ENCODE measurements at regions not wholly inside any gene's neighbourhood (a gene's known extent, or its start where the extent isn't known, plus 50 kb on each side); places are given as distances from the start of the nearest gene placed in this dataset.

- peak; percentile 49 for DNase-seq
Measured at GRCh38 chr18:45526114-45526841, 89.0 kb upstream of the SLC14A2 start.

DNA sequence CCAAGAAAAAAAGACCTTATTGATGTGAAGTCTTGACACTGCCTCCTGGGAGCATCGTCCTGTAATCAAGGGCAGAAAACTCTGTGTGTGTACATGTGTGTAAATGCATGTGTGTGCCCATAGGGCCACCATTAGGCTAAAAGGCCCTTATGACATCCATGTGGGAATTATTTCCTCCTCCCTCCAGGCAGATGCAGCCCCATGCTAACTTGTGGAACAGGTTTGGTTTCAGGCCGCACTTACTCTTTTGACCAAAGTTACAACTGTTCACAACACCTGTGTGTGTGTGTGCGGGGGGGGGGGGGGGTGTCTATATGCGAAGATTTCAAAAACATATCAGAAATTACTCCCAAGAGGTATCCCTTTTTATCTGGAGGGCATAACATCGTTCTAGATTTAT is 87.4 kb upstream of the SLC14A2 start:
- no peak for DNase-seq

DNA sequence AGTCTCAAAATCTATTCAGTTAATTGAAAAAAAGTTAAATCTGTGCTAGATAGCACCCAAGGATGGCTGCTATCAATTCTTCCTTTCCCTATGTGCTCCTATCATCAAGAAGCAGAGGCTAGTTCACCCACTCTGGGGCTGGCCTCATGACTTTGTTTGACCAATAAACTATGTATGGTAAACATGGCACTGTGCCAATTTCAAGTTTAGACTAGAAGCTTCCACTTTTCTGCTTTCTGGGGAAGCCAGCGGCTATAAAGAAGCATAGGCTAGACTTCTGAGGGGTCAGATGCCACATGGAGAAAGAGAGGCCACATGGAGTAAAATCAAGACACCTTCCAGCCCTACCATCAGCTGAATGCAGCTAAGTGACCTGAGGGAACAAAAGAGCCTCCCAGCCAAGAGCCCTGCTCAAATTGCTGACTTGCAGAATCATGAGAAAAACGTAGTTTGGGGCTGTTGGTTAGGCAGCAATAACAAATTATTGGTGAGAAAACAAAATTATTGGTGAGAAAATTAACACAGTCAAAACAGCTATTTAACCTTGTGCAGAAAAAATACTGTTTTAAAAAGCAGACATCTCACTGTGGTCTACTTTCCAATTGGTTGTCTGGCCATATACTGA is 86.5 kb upstream of the SLC14A2 start:
- DNase-seq, result no peak

DNA sequence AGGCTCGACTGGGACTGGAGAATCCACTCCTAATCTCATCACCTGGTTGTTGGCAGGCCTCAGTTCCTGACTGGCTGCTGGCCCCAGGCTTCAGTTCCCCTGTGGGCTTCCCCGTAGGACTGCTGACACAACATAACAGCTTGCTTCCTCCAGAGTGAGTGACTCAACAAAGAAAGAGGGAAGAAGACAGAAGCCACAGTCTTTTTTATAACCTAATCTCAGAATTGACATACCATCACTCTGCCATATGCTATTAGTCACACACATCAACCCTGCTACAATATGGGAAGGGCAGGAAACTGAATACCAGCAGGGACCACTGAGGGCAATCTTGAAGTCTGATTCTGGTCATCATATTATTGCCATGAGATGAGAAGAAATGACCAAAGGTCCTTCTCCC is 76.8 kb upstream of the SLC14A2 start:
- DNase-seq, result no peak

- DNase-seq, result no peak
Measured at GRCh38 chr18:45539491-45539891, 75.8 kb upstream of the SLC14A2 start.

DNA sequence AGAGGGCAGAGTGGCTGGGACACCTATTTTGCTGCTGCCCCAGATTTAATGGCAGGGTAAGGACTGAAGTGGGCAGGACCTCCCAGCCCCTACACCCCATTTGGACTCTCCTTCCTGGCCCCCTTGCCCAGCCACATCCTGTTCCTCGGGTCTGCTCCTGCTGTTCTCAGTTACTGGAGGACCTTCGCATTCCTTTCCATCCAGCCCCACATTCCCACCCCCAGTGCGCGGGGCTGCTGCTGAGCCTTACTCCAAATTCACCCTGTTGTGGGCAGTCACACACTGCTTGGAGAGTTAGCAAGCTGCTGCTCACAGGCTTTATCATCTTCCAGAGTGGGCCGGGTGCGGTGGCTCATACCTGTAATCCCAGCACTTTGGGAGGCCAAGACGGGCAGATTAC is 75.2 kb upstream of the SLC14A2 start:
- DNase-seq, result no peak

- DNase-seq, result no peak
Measured at GRCh38 chr18:45541421-45541820, 73.9 kb upstream of the SLC14A2 start.

DNA sequence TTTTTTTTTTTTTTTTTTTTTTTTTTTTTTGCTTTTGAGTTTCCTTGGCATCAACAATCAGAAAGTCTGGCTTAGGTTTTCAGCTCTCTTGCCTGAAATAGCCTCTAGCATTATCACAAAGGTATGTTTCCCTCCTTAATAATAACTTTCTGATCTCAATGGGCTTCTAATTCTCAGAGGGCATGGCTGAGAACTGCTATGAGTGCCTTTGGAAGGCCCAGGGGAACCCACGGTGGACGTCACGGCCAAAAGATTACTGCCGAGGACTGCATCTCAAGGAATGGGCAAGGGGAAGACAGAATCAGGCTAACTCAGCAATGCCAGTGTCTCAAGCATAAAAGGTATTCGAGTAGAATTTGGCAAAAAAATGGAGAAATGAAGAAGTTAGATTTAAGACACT is 73.2 kb upstream of the SLC14A2 start:
- DNase-seq, result no peak

GRCh38 chr18:45547910-45548309 is 67.4 kb upstream of the SLC14A2 start:
- DNase-seq, result no peak

DNA sequence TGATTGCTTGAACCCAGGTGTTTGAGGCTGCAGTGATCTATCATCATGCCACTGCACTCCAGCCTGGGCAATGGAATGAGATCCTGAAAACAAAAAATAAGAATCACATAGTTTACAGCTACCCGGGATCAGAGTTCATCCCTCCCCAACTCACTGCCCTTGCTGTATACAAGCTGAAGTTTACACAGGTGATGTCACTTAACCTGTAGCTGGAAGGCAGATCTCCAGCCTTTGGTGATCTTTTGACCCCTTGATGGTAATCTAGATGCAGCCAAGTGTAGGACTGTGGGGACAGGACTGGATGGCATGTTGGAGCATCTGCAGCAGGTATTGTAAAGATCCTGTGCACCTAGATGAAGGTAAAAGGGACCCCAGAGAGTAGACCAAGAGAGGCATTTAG is 66.7 kb upstream of the SLC14A2 start:
- DNase-seq, result no peak

- no peak for DNase-seq
Measured at GRCh38 chr18:45549290-45549689, 66.0 kb upstream of the SLC14A2 start.

DNA sequence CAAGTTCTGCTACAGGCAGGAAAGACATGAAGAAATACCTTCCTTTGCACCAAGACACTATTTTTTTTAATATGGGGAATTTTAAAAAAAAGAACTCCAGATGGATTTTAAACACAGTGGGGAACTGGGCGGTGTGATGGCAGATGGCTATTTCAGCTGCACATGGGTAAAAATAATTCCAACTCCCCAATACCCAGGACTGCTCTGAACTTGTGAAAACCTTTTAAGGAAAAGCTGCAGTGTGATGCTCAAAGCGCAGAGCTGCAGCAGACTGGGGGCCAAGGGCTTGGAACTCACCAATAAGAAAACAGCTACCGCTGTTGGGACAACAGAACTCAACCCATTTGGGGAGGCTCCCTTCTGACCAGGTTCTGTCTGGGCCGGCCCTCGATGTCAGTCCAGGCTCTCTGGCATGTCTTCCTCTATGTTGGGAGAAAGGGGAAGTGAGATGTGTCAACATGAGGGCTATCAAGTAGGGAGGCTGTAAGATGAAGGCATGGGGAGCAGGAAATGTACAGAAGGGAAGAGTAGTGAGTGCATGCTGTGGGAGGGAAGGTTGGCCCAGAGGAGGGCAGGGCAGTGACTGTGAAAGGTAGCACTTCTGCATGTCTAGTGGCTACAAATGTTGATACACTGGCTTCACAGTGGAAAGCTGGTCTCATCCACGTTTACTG is 64.0 kb upstream of the SLC14A2 start:
- no peak for DNase-seq

- no peak for DNase-seq
Measured at GRCh38 chr18:45553723-45554388, 61.4 kb upstream of the SLC14A2 start.

DNA sequence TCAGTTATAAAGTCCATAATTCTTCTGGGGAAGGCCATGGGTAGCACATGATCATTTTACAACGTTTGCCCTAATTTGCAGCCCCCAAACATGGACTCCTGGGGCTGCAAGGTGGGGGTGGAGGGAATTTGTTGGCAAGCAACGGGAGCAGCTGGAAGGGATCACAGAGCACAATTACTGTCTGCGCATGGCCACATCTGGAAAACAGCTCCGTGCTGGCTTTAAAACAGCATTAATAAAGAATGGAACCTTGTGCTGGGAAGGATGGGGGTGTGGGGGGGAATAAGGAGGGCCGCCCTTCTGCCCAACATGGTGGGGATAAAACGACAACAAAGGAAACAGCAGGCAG is 60.9 kb upstream of the SLC14A2 start:
- DNase-seq, result peak; percentile 84

GRCh38 chr18:45556222-45556621 is 59.1 kb upstream of the SLC14A2 start:
- no peak for DNase-seq

GRCh38 chr18:45557287-45557686 is 58.0 kb upstream of the SLC14A2 start:
- no peak for DNase-seq

DNA sequence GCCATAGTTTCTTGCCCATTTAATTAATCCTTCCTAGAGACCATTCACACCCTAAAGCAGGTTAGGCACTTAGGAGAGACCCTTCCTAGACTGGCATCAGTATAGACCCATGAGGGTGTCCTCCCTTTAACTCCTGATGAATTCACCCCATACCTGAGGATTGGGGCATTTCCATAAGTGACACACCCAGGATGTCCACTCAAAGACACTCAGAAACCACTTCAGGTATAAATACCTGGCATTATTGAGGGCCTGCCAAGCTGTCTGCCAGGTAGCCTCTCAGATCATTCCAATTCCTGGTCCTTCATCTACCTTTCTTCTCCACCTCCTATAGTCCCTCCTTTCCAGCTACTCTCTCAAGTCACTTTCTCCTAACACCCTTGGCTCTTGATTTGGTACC is 57.5 kb upstream of the SLC14A2 start:
- no peak for DNase-seq

DNA sequence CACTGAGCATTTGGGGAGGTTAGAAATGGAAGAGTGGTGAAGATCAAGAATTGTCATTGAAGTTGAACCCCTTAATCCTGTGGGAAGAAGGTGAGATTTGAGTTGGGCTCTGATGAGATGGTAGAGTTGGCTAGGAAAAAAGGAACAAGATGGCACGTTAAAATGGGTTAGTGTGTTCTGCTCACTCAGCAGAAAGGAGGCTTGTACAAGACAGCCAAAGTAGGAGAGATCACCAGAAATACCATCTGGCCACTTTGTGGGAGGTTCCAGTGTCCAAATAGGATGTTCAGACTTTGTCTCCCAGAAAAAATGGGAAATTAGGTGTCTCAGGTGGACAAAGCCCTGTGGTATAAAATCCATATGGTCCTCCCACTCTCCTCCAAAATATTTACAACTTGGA is 56.0 kb upstream of the SLC14A2 start:
- no peak for DNase-seq

DNA sequence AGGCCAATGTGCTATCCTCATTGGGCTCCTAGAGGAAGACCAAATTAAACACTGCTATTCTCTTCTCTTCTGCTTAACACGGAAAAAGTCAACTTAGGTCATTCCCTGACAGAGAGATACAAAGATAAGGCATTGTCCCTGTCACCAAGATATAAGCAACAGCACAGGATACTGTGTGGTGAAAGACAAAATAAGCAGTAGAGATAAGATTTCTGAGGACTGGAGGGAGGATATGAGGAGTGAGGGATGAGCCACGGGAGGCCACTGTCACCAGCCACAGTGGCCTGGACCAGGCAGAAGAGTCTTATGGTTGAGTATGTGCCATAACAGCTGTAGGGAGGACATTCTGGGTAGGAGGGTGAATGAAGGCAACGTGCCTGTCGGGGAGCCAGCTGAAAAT is 54.4 kb upstream of the SLC14A2 start:
- no peak for DNase-seq

DNA sequence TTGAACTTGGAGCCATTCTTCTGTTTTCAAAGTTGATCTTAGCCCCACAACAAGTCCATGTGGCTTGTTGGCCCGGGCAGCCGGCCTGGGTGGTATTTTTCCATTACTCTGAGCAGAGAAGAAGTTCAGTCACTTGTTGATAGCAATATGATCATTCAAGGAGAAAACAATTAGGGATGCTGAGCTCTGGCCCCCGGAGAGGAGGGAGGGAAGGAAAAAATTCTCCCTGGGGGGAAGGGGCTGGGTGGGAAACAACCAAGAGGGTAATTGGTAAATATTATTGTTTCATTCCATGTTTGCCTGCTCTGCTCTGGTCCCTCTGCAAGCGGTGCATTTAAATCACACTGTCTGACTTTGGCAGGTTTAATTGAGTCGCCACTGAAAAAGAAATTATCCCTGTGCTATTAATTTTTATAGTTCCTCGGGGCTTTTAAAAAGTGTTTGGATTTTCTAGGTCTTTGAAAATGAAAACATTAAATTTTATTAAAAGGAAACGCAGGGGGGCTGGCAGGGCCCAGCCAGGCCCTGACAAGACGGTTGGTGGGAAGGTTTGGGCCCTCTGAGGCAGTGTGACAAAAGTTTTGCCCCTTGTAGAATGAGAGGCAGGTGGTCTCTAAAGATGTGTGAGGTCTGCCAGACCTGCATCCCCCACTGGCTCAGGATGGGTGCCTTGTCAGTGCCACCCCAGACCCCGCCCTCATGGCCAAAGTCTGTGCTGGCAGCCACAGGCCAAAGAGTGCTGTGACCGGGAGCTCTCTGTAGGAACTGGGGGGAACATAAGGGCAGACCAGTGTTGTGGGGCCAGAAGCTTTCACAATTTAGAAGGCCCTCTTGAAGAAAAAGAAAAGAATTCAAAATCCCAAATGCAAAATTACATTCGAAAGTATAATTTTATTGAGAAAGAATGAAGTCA is 52.5 kb upstream of the SLC14A2 start:
- DNase-seq, result no peak

DNA sequence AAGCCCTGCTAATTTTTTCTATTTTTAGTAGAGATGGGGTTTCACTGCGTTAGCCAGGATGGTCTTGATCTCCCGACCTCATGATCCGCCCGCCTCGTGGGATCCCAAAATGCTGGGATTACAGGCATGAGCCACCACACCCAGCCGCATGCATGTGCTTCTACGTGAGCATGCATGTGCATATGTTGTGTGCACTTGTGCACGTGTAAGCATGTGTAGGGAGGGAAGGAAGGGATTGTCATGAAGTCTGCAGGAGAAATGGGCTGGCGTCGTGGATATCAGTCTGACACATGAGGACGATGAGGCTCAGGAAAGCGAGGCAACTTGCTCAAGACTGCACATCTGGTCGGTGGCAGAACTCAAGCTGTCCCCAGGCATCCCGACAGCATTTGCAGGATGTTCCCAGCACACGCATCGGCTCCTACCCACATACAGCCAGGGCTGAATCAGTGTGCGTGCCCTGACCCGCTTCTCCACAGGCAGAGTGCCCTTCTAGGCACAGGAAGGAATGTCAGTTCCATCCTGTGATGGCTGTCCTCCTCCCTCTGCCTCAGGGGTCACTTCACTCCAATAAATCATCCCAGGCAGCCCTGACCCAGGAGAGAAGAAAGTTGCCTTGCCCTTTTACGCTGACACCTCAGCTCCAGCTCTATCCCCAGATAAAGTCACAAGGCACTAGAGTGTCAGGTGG is 49.9 kb upstream of the SLC14A2 start:
- no peak for DNase-seq
